ENCODE measurements at regions not wholly inside any gene's neighbourhood (a gene's known extent, or its start where the extent isn't known, plus 50 kb on each side); places are given as distances from the start of the nearest gene placed in this dataset.
A peak's percentile ranks its signal among the peaks of the same experiment; 100 is the strongest.
"Not testable (repeated sequence)": the region's sequence is repeated elsewhere in the genome, so short reads cannot be mapped to it uniquely, and the experiment has no call there.

DNA sequence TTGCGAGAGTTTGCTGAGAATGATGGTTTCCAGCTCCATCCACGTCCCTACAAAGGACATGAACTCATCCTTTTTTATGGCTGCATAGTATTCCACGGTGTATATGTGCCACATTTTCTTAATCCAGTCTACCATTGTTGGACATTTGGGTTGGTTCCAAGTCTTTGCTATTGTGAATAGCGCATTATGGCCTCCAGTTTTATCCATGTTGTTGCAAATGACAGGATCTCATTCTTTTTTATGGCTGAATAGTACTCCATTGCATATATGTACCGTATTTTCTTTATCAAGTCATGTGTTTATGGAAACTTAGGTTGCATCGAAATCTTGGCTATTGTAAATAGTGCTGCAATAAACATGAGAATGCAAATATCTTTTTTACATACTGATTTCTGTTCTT lies 266.1 kb upstream of the STXBP6 start:
- DNase-seq (ENCODE audit: low read depth) = not testable (repeated sequence)

DNA sequence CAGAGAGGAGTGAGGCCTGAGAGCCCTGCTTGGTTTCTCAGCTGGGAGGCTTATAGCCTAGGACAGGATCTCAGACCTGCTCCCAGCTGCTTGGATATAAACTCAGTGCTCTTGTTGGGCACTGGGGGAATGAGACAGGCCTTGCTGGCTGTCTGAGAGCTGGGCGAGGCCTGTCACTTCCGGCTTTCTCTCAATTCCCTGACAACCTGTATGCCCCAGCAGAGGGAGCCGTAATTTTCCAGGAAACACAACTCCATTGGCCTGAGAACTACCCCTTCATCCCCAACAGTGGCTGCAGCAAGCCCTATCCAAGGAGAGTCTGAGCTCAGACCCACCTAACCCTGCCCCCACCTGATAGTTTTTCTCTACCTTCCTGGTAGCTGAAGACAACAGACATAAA lies 258.3 kb upstream of the STXBP6 start:
- DNase-seq (ENCODE audit: low read depth) = no peak

GRCh38 chr14:25303934-25304333 lies 254.0 kb upstream of the STXBP6 start:
- DNase-seq (ENCODE audit: low read depth) = no peak

DNA sequence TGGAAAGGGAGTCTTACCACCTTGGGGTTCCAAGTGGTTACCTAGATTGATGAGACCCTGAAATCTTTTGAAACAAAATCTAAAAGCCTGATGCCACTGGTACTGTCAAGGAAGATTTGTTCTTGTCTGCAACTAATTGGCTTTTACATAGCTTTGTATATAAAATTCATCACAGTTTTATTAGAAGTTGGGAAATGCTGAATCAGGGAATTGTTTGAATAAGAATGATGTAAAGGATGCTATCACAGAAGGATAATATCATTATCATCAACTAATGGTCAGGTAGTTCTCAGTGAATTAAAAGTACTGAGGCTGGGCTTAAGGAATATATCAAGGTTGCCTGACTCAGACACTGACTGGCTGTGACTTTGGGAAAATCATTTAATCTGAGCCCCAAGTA lies 248.3 kb upstream of the STXBP6 start:
- DNase-seq (ENCODE audit: low read depth) = no peak

DNA sequence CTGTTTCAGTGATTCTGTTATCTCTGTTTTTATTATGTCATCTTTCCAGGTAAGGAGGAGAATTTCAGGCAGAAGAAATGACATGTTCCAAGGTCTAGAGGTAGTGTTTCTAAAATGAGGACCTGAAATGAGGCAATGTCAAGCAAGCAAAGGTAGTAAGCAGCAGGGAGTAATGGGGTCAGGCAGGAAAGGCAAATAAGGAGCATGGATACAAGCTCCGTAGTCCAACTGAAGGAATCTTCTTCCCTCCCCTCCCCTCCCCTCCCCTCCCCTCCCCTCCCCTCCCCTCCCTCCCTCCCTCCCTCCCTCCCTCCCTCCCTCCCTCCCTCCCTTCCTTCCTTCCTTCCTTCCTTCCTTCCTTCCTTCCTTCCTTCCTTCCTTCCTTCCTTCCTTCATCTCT lies 240.2 kb upstream of the STXBP6 start:
- not testable (repeated sequence) for DNase-seq (ENCODE audit: low read depth)

GRCh38 chr14:25274529-25274928 lies 224.6 kb upstream of the STXBP6 start:
- DNase-seq (ENCODE audit: low read depth) = no peak

DNA sequence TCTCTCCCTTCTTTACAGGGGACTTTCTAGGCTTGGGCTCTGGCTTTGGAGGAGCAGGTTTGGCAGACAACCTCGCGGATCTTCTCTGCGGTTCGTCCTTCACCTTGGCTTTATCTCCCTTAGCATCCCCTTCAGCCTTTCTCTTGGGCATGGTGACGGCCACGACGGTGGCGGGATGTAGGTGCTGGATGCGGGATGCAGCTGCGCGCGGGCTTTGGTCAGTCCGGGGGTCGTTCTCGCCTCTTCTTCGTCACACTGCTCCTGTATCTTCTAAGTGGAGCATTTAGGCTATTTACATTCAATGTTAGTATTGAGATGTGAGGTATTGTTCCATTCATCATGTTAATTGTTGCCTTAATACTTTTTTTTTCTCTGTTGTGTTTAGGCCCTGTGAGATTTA lies 217.2 kb upstream of the STXBP6 start:
- no peak for DNase-seq (ENCODE audit: low read depth)

GRCh38 chr14:25259470-25259869 lies 209.5 kb upstream of the STXBP6 start:
- DNase-seq (ENCODE audit: low read depth) = no peak

DNA sequence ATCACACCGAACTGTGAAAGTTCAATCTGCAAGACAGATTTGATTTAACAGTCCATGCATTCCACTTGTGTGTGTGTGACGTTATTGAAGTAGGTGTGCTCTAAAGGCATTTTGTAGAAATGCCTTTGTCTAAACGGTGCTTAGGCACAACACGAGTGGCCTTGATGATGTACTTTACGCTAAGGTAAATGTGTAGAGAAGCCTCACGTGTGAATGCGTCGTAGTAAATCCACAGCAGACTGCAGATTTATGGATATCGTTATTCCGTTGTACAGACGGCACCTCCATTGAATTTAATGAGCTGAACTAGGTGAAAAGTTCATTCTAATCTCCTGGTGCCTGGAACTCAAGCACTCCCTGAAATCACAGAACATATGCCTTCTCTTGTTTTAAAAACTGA lies 202.8 kb upstream of the STXBP6 start:
- DNase-seq (ENCODE audit: low read depth) = no peak

DNA sequence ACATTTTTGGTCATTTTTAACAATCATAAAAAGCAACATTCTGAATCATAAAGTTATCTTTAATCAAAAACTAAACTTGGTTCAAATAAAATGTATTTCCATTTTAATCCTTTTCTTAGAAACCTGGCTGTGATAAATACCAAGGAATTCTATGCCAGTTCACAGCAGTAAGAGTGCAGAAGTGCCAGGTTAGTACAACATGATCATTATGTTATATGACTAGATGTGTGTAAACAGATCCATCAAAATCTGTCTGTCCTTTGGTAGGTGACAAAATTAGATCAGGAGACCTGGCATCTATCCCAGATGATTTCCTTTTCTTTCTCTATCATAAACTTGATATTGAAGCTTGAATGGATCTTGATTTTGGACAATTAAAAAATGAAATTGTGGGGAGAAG lies 200.6 kb upstream of the STXBP6 start:
- DNase-seq (ENCODE audit: low read depth) = no peak

DNA sequence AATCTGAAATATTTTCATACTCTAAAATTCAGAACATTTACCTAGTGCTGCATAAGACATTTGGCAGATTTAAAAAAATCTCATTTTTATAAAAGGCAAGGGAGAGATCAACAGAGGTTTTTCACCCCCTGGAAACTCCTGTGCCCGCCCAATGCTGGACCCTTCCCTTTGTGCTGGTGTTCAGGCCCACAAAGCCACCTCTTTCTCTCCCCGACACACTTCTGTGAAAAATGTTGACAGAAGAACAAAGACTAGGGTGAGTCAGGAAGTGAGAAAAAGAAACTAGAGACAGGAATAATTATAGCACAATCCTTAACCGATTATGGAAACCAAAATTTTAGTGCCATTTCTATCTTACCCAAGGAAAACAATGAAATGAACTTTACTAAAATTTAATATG lies 197.7 kb upstream of the STXBP6 start:
- no peak for DNase-seq (ENCODE audit: low read depth)

DNA sequence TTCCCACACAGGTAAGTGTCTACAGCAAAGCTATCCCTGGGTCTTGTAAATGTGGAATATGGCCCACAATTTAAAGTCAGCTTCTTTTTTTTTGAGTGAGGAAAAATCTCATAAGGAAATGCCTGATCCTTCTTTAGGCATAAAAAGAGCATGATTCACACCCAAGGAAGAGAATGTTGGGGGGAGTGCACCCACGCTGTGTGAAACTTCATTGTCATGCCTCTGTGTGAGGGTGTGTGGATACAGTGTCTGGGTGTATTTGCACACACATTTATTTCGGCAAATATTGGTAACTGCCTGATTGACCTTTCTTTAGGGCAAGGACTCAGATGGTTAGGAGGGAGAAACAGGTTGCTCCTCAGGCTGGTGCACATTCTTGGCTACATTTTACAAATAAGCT lies 196.8 kb upstream of the STXBP6 start:
- no peak for DNase-seq (ENCODE audit: low read depth)

DNA sequence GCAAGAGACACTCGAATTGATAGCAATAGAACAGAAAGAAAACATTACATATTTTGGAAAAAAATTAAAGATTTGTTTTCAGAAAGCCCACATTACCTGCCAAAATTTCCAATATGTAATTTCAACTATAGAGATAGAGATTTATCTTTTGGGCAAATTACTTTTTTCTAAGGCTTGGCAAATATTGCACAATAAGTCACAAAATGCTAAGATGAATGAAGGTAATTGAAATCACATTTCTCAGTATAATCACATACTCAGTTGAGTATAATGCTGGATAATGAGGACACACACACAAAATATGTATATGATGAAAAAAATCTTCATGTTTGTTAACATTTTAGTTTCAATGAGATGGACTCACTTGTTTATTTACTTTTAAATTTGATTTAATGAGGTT lies 189.2 kb upstream of the STXBP6 start:
- no peak for DNase-seq (ENCODE audit: low read depth)

GRCh38 chr14:25237845-25238244 lies 187.9 kb upstream of the STXBP6 start:
- no peak for DNase-seq (ENCODE audit: low read depth)

GRCh38 chr14:25233613-25234012 lies 183.7 kb upstream of the STXBP6 start:
- no peak for DNase-seq (ENCODE audit: low read depth)

DNA sequence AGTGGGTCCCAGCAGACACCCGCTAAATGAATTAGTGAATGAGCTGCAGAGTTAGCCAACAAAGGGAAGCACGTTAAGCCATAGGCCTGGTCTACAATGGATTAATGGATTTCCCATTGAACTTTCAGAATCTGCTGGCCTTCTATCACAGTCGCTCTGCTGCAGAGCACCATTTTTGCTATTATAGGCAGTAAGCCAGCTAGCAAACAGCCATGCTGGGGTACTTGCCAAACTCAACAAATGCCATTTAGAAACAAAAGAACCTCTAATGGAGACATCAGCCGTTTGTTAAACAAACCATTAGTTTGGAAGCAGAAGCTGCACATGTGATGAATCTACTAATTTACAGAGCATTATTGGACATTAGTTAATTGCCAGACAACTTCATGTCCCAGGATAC lies 181.1 kb upstream of the STXBP6 start:
- no peak for DNase-seq (ENCODE audit: low read depth)

- DNase-seq (ENCODE audit: low read depth) = no peak
Observed at GRCh38 chr14:25226214-25226613, 176.3 kb upstream of the STXBP6 start.

GRCh38 chr14:25222256-25222655 lies 172.3 kb upstream of the STXBP6 start:
- no peak for DNase-seq (ENCODE audit: low read depth)

GRCh38 chr14:25220514-25220913 lies 170.6 kb upstream of the STXBP6 start:
- no peak for DNase-seq (ENCODE audit: low read depth)

- no peak for DNase-seq (ENCODE audit: low read depth)
Observed at GRCh38 chr14:25215607-25216006, 165.7 kb upstream of the STXBP6 start.

DNA sequence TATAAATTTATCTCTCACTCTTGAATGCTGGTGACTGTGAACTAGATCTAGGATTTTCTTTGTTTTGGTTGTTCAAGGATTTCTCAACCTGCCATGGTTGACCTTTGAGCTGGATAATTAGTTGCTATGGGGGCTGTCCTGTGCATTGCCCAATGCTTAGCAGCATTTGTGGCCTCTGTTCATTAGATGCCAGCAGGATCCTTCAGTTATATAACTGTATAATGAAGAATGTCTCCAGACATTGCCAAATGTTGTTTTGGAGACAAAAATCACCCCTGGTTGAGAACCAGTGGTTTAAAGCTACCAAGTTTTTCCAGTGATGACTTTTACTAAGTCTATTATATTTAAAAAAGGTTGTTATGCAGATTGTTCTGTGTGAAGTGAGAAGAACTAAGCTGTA lies 147.9 kb upstream of the STXBP6 start:
- no peak for DNase-seq (ENCODE audit: low read depth)

DNA sequence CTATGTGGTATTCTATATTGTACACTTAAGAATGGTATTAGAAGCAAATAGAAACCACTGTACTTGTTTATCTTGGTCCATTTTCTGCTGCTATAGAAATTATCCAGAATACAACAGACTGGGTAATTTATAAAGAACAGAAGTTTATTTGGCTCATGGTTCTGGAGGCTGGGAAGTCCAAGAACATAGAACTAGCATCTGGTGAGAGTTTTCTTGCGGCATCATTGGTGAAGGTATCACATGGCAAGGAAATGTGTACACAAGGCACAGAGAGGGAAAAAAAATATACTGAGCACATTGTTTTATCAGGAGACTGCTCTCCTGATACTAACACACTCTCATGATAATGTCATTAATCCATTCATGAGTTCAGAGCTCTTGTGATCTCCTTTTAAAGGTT lies 130.3 kb upstream of the STXBP6 start:
- no peak for DNase-seq (ENCODE audit: low read depth)

DNA sequence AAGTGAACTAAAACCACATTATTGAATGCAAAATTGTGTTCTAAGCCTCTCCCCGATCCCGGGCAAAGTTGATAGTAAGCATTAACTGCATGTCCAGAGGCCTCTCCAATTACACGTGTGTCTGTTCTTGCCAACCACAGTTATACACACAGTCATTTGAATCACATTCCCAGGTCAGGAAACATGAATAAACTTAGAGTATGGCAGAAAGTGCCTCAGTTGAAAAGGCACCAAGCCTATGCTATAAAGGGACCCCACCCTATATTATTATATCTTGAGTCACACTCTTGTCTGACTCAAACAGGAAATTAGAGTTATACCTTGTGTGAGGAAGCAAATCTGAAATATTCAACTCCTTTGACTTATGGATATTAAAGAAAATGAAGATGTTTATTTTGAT lies 128.3 kb upstream of the STXBP6 start:
- DNase-seq (ENCODE audit: low read depth) = no peak

- DNase-seq (ENCODE audit: low read depth) = peak; percentile 65
Observed at GRCh38 chr14:25150934-25151790, 101.2 kb upstream of the STXBP6 start.

All from non-pigmented ciliary epithelial cell (primary cell).